HUDEP-2 (cell line): ENCODE measurements at regions not wholly inside any gene's neighbourhood (a gene's known extent, or its start where the extent isn't known, plus 50 kb on each side); places are given as distances from the start of the nearest gene placed in this dataset.

Source experiments
- DNase-seq, 76 experiments: peaks; one replicate each; lab custom pipeline; 2025; ENCODE audit not compliant: unreplicated experiment in 76 of 76; lab: John Stamatoyannopoulos, UW

DNA sequence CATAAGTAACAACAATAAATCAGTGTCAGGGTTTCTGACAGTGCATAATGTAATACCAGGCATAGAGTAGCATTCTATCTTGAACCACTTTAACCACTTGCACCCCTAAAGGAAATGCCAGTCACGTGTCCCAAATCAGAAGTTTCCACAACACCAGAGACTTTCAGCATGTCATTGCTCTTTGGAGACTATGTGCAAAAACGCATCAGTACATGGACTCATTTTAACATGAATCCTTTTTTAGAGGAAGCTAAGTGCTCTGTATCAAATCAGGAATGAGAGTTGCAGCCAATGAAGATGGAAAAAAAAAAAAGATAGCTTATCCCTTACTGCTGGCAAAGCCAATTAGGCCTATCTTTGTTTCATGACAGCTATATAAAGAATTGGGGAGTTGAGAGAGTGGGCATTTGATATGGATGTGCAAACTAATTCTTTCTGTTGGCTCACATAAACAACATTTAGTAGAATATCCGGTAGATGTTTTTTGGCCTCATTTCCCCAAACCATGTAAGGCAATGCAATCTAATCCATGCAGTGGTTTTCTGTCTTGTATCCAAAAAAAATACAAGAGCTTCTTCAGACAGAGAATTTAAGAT, 353.1 kb downstream of the IRS1 start:
- DNase-seq, result no peak

DNA sequence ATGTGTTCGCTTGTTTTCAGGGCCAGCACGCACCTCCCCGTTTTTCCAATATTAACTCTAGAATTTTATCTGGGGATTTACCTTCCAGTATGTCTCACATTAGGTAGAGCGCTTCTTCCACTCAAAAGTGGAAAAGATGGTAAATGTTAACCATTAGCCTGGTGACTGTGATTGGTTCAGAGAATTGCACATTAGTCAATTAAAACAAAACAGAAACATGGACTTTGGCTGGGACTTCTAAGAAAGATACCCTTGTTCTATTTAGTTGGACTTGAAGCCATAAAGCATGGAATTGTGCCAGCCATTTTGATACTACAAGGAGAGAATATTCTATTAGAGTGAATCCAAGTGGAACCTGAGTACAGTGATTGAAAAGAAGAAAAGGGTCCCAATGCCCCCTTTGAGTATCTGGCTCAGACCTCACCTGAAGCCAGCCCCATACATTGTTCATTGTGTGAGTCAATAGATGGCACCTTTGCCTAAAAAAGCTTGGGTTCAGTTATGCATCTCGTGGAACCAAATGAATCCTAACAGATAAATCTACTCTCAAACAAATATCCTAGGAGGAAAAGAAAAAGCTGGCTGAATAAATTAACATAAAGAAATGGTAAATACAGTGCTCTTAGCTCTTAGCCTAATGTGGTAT, 354.3 kb downstream of the IRS1 start:
- no peak for DNase-seq

DNA sequence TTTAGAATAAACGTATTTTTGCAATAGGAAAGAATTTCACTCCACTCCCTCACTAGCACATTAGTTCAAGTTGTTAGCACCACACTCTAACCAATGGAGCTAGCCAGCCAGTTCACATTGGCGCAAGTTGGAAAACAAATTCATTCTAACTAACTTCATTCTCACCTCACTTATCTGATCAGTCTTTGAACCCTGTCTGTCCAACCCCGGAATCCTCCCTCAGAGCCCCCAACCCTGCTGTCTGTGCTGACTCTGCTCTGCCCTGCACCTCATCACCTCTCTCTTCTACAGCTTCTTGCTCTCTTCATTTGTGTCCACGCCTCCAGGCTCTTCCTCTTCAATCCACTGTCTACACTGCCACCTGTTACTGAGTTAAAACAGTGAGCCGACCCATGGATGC, 356.5 kb downstream of the IRS1 start:
- DNase-seq, result no peak

DNA sequence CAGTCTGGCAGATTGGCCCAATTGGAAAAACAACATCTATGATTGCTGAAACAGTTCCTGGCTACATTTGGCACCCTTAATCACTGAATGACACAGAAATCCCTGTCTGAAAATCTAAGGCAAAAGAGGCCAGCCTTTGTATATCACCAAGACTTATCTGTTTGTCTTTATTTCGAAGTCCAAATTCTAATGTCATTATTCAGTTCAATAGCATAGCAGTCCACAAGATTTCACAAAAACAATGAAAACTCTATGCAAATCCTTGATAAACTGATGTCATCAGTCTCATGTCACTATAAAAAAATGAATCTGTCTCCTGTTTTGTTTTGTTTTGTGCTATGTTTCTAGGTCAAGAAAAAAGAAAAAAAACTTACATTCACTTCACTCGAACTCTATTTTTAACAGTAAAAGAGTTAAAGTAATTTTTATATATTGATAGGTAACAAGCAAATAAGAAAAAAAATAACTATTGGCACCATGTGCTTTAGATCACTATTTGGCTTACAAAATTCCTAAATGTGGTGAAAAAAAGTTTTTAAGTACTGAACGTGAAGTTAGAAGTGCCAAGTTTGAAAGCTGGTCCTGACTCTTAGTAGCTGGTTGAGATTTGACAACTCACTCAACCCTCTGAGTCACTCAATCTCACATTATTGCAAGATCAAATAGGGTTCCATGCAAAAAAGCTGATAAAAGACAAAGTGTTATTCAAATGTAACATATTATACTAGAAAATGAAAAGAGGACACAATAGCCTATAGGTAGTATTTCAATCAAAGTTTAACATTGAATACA, 359.3 kb downstream of the IRS1 start:
- no peak for DNase-seq

GRCh38 chr2:226439337-226439736, 360.3 kb downstream of the IRS1 start:
- DNase-seq, result no peak

- DNase-seq, result no peak
These were observed 364.5 kb downstream of the IRS1 start for GRCh38 chr2:226435146-226435545.

GRCh38 chr2:226434702-226435101, 364.9 kb downstream of the IRS1 start:
- no peak for DNase-seq

DNA sequence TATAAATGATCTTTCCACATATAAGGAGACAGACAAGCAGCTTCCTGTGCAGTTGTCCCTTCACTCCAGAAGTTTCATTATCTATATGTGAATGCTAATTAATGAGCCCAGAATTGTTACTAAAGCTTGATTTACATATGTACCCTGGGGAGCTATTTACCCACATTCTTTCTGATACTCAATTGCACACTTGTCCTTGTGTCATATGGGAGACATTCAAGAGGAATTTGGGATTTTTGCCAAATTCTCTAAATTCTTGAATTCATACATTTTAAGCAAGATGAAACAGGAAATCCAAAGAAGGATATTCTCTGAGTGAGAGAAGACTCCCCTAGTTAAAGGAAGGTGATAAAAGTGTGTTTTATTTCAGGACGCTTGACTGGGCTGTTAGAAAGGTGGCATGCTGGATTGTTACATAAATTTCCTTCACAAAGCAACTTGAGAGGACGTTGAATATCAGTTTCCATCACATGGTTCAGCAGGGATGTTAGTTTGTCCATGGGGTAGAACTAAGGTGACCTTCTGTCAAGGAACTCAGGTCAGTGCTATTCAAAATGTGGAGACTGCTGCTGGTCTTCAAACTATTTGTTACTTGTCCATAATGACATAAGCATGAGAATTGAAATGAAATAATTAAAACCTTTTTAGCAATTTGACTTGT, 368.2 kb downstream of the IRS1 start:
- no peak for DNase-seq

DNA sequence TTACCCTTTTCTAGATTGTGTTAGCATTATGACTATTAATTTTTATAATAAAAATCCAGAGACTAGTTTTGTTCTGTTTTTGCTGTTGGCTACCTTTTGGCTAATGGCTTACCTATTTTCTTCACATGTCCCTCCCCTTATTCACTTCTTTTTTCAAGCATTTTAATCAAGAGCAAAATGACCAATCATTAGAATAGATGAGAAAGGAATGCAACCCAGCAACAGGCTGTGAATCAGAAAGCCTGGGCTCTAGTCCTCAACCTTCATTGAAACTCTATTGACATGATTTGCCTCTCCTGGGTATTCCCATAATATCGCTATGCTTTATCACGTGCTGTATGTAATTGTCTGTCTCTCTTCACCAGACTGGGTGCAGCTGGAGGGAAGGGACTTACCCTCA, 370.1 kb downstream of the IRS1 start:
- DNase-seq, result no peak

- no peak for DNase-seq
These were observed 371.9 kb downstream of the IRS1 start for GRCh38 chr2:226427538-226428307.

- DNase-seq, result no peak
These were observed 373.3 kb downstream of the IRS1 start for GRCh38 chr2:226426292-226426736.

DNA sequence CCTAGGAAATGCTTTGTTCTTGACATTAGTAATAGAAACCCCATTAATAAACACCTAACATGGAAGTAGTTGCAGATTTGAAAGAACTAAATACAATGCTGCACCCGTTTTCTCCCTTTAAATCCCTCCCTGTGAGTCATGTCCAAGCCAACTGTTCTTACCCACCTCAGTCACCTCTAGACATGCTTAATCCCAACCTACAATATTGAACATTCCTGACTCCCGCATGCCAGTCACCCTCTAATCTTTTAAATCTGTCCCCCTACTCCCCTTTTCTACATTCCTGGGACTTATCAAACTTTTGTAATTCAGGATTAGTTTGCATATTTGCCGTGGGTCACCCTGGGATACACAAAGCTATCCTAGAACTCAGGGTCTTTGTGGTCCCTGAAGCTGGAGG, 374.6 kb downstream of the IRS1 start:
- no peak for DNase-seq

- no peak for DNase-seq
These were observed 376.1 kb downstream of the IRS1 start for GRCh38 chr2:226423498-226423960.

- DNase-seq, result no peak
These were observed 379.0 kb downstream of the IRS1 start for GRCh38 chr2:226420646-226421045.

DNA sequence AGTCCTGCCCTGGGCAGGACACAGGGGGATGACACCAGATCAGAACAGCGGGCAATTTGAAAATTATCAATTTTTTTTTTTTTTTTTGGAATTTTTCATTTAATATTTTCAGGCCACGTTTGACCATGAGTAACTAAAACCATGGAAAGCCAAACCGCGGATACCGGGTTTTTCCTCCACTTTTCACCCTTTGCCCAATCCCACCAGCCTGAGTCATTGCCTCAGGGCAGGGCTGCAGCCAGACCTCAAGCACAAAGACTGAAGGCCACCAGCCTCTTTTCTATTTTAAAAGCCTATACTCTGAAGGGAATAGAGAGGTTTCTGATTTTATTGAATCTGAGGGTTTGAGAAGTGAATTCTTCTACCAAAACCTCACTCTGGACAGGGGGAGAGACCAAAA, 381.1 kb downstream of the IRS1 start:
- DNase-seq, result no peak

DNA sequence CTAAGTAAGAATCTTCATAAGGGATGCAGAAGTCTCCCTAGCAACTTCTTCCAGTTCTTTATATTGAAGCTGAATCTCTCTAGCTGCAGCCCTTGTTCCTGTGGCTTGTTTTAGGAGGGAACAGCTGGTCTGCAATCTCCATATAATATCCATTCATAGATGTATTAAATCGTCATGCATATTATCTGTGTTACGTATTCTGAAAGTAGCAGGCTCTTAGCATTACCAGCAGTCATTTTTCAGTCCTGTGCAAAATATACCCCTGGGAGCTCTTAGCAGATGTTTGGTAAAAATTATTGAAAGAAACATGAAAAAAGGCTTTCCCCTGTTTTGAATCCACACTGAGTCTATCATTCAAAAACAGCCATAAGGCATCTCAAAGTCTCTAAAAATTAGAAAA, 385.3 kb downstream of the IRS1 start:
- no peak for DNase-seq

DNA sequence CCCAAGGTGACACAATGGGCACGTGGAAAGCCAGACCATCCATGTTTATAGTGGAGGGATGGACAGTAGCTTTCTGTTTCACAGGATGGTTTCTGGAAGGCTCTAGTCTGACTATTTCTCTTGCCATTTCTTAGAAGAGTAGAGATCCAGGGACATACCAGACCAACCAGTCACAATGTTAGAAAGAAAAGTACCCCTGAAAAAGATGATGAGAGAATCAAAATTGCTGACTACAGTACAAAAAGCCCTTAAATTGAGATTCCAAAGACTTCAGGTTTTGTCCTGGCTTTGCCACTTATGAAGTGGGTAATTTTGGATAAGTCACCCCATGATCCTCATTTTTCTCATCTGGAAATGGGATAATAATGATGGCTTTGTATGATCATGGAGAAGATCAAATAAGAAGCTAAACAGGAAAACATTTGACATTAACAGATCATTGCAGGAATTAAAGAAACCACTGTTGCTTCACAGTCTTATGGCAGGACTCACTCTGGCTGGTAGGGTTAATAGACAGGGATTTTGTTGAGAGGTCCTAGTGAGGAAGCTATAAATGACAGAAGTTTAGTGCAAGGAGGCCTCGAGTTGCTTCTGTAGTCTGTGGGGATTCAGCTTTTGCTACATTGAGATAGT, 386.0 kb downstream of the IRS1 start:
- no peak for DNase-seq

DNA sequence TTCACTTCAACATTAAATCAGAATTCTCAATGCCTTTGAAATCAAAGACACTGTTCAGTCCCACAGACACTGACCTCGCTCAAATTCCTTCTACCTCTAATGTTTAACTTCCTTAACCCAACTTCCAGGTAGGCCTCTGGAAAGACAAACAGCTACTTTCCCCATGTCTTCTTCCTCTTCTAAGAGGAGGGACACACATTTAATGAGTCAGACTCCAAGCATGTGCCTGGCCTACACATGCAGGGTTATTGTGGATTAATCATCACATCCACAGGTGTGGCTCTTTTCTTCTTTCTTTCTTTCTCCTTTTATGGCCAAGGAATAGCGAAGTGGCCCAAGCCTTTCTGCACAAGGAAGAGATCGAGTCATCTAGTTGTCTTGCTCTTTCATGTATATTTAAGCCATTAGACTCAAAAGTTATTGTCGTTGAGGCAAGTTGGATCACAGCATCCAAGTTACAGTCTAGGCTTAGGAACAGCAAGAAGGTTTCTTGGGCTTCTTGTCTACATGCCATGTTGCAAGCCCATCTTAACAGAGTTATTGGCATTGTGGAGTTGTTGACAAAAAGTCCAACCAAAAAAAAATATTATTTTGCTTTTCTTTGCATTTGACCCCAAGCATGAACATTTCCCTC, 387.8 kb downstream of the IRS1 start:
- no peak for DNase-seq

- no peak for DNase-seq
These were observed 388.4 kb downstream of the IRS1 start for GRCh38 chr2:226411205-226411604.
